Neural progenitor cell (in vitro differentiated cells): ENCODE measurements at regions not wholly inside any gene's neighbourhood (a gene's known extent, or its start where the extent isn't known, plus 50 kb on each side); places are given as distances from the start of the nearest gene placed in this dataset.

Experiments used
- EZH2 ChIP-seq: fragments of 200-600 bp; sonication (generic); IDR thresholded peaks from 2 replicates; pipeline ENCODE4 v1.6.1; 2017; ENCODE audit warnings: antibody characterized with exemption, mild to moderate bottlenecking, moderate library complexity
- EZH2phosphoT487 ChIP-seq: fragments of 200-600 bp; sonication (generic); IDR thresholded peaks from 2 replicates; pipeline ENCODE4 v1.6.1; 2017; ENCODE audit warnings: antibody characterized with exemption
- TF ChIP-seq, protein P1 (sequence below): fragments of 200-600 bp; sonication (generic); IDR thresholded peaks from 2 replicates; pipeline ENCODE4 v1.5.1; 2017; ENCODE audit warnings: antibody characterized with exemption, mild to moderate bottlenecking

DNA sequence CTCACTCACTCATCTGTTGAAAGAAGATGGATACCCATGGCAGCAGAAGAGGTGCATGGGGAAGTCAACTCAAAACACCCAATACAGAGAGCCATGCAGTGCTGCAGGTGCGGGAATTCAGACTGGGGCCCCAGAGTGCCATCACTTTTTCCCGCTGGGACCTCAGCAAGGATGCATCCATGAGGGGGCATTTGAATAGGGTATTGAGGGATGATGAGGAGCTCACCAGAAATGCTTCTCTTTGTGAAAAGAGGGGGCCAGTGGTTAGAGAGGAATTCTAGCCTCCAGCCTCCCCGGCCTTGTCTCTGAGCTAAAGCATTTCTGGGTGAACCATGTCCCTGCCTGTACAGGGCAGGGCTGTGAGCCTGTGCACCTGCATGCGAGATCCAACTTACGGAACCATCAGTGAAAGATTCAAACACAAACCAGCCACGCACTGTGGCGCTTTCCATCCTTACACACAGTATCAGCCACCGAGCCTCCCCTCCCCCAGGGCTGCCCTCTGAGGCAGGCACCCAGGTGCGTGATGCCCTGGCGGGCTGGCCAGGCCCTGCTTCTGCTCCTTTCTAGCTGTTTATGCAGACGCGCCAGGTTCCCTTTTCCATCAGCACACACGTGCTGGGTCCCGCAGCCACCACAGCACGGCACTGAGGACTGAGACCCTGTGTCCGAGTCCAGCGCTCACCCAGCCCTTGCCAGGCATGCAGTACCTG, 1177.2 kb downstream of the BRD1 start:
- TF ChIP-seq, protein P1, sequence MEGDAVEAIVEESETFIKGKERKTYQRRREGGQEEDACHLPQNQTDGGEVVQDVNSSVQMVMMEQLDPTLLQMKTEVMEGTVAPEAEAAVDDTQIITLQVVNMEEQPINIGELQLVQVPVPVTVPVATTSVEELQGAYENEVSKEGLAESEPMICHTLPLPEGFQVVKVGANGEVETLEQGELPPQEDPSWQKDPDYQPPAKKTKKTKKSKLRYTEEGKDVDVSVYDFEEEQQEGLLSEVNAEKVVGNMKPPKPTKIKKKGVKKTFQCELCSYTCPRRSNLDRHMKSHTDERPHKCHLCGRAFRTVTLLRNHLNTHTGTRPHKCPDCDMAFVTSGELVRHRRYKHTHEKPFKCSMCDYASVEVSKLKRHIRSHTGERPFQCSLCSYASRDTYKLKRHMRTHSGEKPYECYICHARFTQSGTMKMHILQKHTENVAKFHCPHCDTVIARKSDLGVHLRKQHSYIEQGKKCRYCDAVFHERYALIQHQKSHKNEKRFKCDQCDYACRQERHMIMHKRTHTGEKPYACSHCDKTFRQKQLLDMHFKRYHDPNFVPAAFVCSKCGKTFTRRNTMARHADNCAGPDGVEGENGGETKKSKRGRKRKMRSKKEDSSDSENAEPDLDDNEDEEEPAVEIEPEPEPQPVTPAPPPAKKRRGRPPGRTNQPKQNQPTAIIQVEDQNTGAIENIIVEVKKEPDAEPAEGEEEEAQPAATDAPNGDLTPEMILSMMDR, result no peak
- TF ChIP-seq EZH2 (no peak), EZH2phosphoT487 (no peak)
